ENCODE measurements at regions not wholly inside any gene's neighbourhood (a gene's known extent, or its start where the extent isn't known, plus 50 kb on each side); places are given as distances from the start of the nearest gene placed in this dataset.

- TF ChIP-seq CTCF (conservative IDR thresholded peaks at IDR 0.05; ENCODE audit: low read depth, low read length) (no peak), EZH2 (IDR thresholded peaks at IDR 0.05; ENCODE audit: low read length, unreplicated experiment) (no peak), EZH2phosphoT487 (IDR thresholded peaks at IDR 0.05; ENCODE audit: borderline replicate concordance, low read length) (no peak)
Observed at GRCh38 chr13:80904386-80904785, 563.5 kb upstream of the SPRY2 start.
